Activated naive CD4-positive, alpha-beta T cell treated with anti-CD3 and anti-CD28 coated beads, Interleukin-2, amount 10 ng/mL, durations not matched to agents 7 days and 5 days (primary cell): ENCODE measurements at regions not wholly inside any gene's neighbourhood (a gene's known extent, or its start where the extent isn't known, plus 50 kb on each side); places are given as distances from the start of the nearest gene placed in this dataset.
"Not testable (repeated sequence)": the region's sequence is repeated elsewhere in the genome, so short reads cannot be mapped to it uniquely, and the experiment has no call there.

Experiments
- CTCF ChIA-PET: fragments of 350-600 bp; sonication (Branson Sonifier 250); formaldehyde crosslinking; loops from one replicate; lab custom pipeline; 2021; ENCODE audit warnings: antibody characterized with exemption; lab: Charles Lee
- DNase-seq: peaks from one replicate; pipeline ENCODE4 v3.0.0-alpha.2; 2020
- H3K27ac Mint-ChIP-seq: one replicate; pipeline ENCODE4 v1.8.0; 2021; ENCODE audit warnings: mild to moderate bottlenecking, moderate library complexity, mixed read lengths
- H3K27me3 Mint-ChIP-seq: one replicate; pipeline ENCODE4 v1.8.0; 2021; ENCODE audit warnings: mild to moderate bottlenecking, mixed read lengths
- H3K36me3 Mint-ChIP-seq: one replicate; pipeline ENCODE4 v1.8.0; 2021; ENCODE audit warnings: mixed read lengths
- H3K4me1 Mint-ChIP-seq: one replicate; pipeline ENCODE4 v1.8.0; 2021; ENCODE audit warnings: mixed read lengths
- H3K4me3 Mint-ChIP-seq: one replicate; pipeline ENCODE4 v1.8.0; 2021; ENCODE audit warnings: mild to moderate bottlenecking, moderate library complexity, mixed read lengths
- H3K9me3 Mint-ChIP-seq: one replicate; pipeline ENCODE4 v1.8.0; 2021; ENCODE audit warnings: mixed read lengths

GRCh38 chr3:153055217-153055616, 106.8 kb upstream of the RAP2B start:
- no peaks in the 10 kb centered on the region for H3K4me1 Mint-ChIP-seq
- no peak for DNase-seq
- peaks cover 3% of the 10 kb centered on the region for H3K27me3 Mint-ChIP-seq
- H3K36me3 Mint-ChIP-seq = no peaks in the 10 kb centered on the region
- H3K9me3 Mint-ChIP-seq = no peaks in the 10 kb centered on the region
- H3K4me3 Mint-ChIP-seq = no peak overlapping the region
- CTCF ChIA-PET = interaction anchor here (1.0 kb wide), 1 partner anchor 12 kb away, joined by 4 read pairs; no protein-coding TSS in a partner anchor
- H3K27ac Mint-ChIP-seq = no peak overlapping the region

- Mint-ChIP-seq H3K4me3 (no peak overlapping the region), H3K4me1 (no peaks in the 10 kb centered on the region), H3K36me3 (no peaks in the 10 kb centered on the region), H3K27me3 (peaks cover 3% of the 10 kb centered on the region), H3K27ac (no peak overlapping the region), H3K9me3 (no peaks in the 10 kb centered on the region)
- CTCF ChIA-PET = no interaction called here
- DNase-seq = no peak
Measured at GRCh38 chr3:153055779-153056178, 106.2 kb upstream of the RAP2B start.

GRCh38 chr3:153058031-153058688, 103.9 kb upstream of the RAP2B start:
- H3K27ac Mint-ChIP-seq = not testable (repeated sequence)

GRCh38 chr3:153060346-153060745, 101.7 kb upstream of the RAP2B start:
- CTCF ChIA-PET = no interaction called here
- Mint-ChIP-seq H3K4me3 (no peak overlapping the region), H3K27ac (no peak overlapping the region), H3K27me3 (peaks cover 3% of the 10 kb centered on the region), H3K9me3 (no peaks in the 10 kb centered on the region), H3K4me1 (no peaks in the 10 kb centered on the region), H3K36me3 (no peaks in the 10 kb centered on the region)
- no peak for DNase-seq

More at GRCh38 chr3:153058031-153058688, 103.9 kb upstream of the RAP2B start:
- not testable (repeated sequence) for H3K36me3 Mint-ChIP-seq, H3K9me3 Mint-ChIP-seq, DNase-seq, H3K4me3 Mint-ChIP-seq, H3K4me1 Mint-ChIP-seq, H3K27me3 Mint-ChIP-seq
- CTCF ChIA-PET = interaction anchor here (0.6 kb wide), 1 partner anchor 233 kb away, joined by 3 read pairs; no protein-coding TSS in a partner anchor

GRCh38 chr3:153061938-153062528, 100.0 kb upstream of the RAP2B start:
- no peak overlapping the region for H3K4me3 Mint-ChIP-seq
- CTCF ChIA-PET = interaction anchor here (0.6 kb wide), 1 partner anchor 36 kb away, joined by 3 read pairs; no protein-coding TSS in a partner anchor
- peaks cover under 1% of the 10 kb centered on the region for H3K27me3 Mint-ChIP-seq
- DNase-seq = no peak
- no peaks in the 10 kb centered on the region for H3K9me3 Mint-ChIP-seq
- no peak overlapping the region for H3K27ac Mint-ChIP-seq
- no peaks in the 10 kb centered on the region for H3K36me3 Mint-ChIP-seq
- H3K4me1 Mint-ChIP-seq = no peaks in the 10 kb centered on the region

GRCh38 chr3:153063337-153063736, 98.7 kb upstream of the RAP2B start:
- no peaks in the 10 kb centered on the region for H3K4me1 Mint-ChIP-seq
- peaks cover 4% of the 10 kb centered on the region for H3K27me3 Mint-ChIP-seq
- CTCF ChIA-PET = no interaction called here
- no peak overlapping the region for H3K4me3 Mint-ChIP-seq
- H3K9me3 Mint-ChIP-seq = no peaks in the 10 kb centered on the region
- no peak overlapping the region for H3K27ac Mint-ChIP-seq
- no peaks in the 10 kb centered on the region for H3K36me3 Mint-ChIP-seq
- no peak for DNase-seq

- no peak for DNase-seq
- Mint-ChIP-seq H3K4me3 (no peak overlapping the region), H3K27ac (no peak overlapping the region), H3K9me3 (no peaks in the 10 kb centered on the region), H3K4me1 (peaks cover 5% of the 10 kb centered on the region), H3K36me3 (no peaks in the 10 kb centered on the region), H3K27me3 (peaks cover 4% of the 10 kb centered on the region)
- CTCF ChIA-PET = no interaction called here
Measured at GRCh38 chr3:153066983-153067382, 95.0 kb upstream of the RAP2B start.

- Mint-ChIP-seq H3K4me3 (no peak overlapping the region), H3K36me3 (no peaks in the 10 kb centered on the region), H3K9me3 (no peaks in the 10 kb centered on the region), H3K27ac (no peak overlapping the region), H3K4me1 (peaks cover 5% of the 10 kb centered on the region), H3K27me3 (peaks cover 4% of the 10 kb centered on the region)
- CTCF ChIA-PET = no interaction called here
- no peak for DNase-seq
Measured at GRCh38 chr3:153069598-153070510, 92.2 kb upstream of the RAP2B start.

GRCh38 chr3:153070511-153070868, 91.5 kb upstream of the RAP2B start:
- DNase-seq = no peak
- Mint-ChIP-seq H3K27me3 (peaks cover 4% of the 10 kb centered on the region), H3K4me1 (peaks cover 5% of the 10 kb centered on the region), H3K36me3 (no peaks in the 10 kb centered on the region), H3K4me3 (no peak overlapping the region), H3K27ac (no peak overlapping the region), H3K9me3 (no peaks in the 10 kb centered on the region)
- CTCF ChIA-PET = no interaction called here

- Mint-ChIP-seq H3K36me3 (no peaks in the 10 kb centered on the region), H3K9me3 (no peaks in the 10 kb centered on the region), H3K27me3 (peaks cover under 1% of the 10 kb centered on the region), H3K27ac (no peak overlapping the region), H3K4me1 (peaks cover 5% of the 10 kb centered on the region), H3K4me3 (no peak overlapping the region)
- no peak for DNase-seq
- CTCF ChIA-PET = no interaction called here
Measured at GRCh38 chr3:153072382-153072781, 89.6 kb upstream of the RAP2B start.

GRCh38 chr3:153072856-153073255, 89.2 kb upstream of the RAP2B start:
- CTCF ChIA-PET = no interaction called here
- no peaks in the 10 kb centered on the region for H3K27me3 Mint-ChIP-seq
- H3K9me3 Mint-ChIP-seq = no peaks in the 10 kb centered on the region
- no peaks in the 10 kb centered on the region for H3K36me3 Mint-ChIP-seq
- H3K27ac Mint-ChIP-seq = no peak overlapping the region
- peaks cover 5% of the 10 kb centered on the region for H3K4me1 Mint-ChIP-seq
- DNase-seq = no peak
- no peak overlapping the region for H3K4me3 Mint-ChIP-seq

GRCh38 chr3:153073636-153074035, 88.4 kb upstream of the RAP2B start:
- no peaks in the 10 kb centered on the region for H3K9me3 Mint-ChIP-seq
- H3K4me3 Mint-ChIP-seq = no peak overlapping the region
- no peaks in the 10 kb centered on the region for H3K36me3 Mint-ChIP-seq
- CTCF ChIA-PET = no interaction called here
- no peak overlapping the region for H3K27ac Mint-ChIP-seq
- no peak for DNase-seq
- no peaks in the 10 kb centered on the region for H3K27me3 Mint-ChIP-seq
- H3K4me1 Mint-ChIP-seq = peaks cover 5% of the 10 kb centered on the region

GRCh38 chr3:153078826-153079225, 83.2 kb upstream of the RAP2B start:
- no peak overlapping the region for H3K4me3 Mint-ChIP-seq
- H3K36me3 Mint-ChIP-seq = no peaks in the 10 kb centered on the region
- H3K4me1 Mint-ChIP-seq = peaks cover 2% of the 10 kb centered on the region
- H3K27ac Mint-ChIP-seq = no peak overlapping the region
- H3K27me3 Mint-ChIP-seq = no peaks in the 10 kb centered on the region
- no peaks in the 10 kb centered on the region for H3K9me3 Mint-ChIP-seq
- no peak for DNase-seq
- CTCF ChIA-PET = no interaction called here

- CTCF ChIA-PET = no interaction called here
- no peaks in the 10 kb centered on the region for H3K27me3 Mint-ChIP-seq
- no peak overlapping the region for H3K4me3 Mint-ChIP-seq
- peaks cover 2% of the 10 kb centered on the region for H3K4me1 Mint-ChIP-seq
- H3K27ac Mint-ChIP-seq = no peak overlapping the region
- H3K9me3 Mint-ChIP-seq = no peaks in the 10 kb centered on the region
- DNase-seq = no peak
- no peaks in the 10 kb centered on the region for H3K36me3 Mint-ChIP-seq
Measured at GRCh38 chr3:153079386-153079785, 82.6 kb upstream of the RAP2B start.
